DOHH2 (cell line): ENCODE measurements at regions not wholly inside any gene's neighbourhood (a gene's known extent, or its start where the extent isn't known, plus 50 kb on each side); places are given as distances from the start of the nearest gene placed in this dataset.

Experiments used
- H3F3A ChIP-seq: fragments of 200-600 bp; sonication (generic), shearing (Covaris generic); 2 replicates; pipeline ENCODE4 v1.6.0; 2016; ENCODE audit warnings: antibody characterized with exemption, mild to moderate bottlenecking; ENCODE audit not compliant: control insufficient read depth, insufficient read depth
- H3K27ac ChIP-seq: fragments of 200-600 bp; sonication (generic); 2 replicates; pipeline ENCODE4 v1.5.1; 2014; ENCODE audit warnings: low read depth, mild to moderate bottlenecking, low read length, moderate library complexity
- H3K27me3 ChIP-seq: fragments of 200-600 bp; sonication (generic); 2 replicates; pipeline ENCODE4 v1.6.1; 2014; ENCODE audit warnings: mild to moderate bottlenecking, low read length, mixed read lengths; ENCODE audit not compliant: control insufficient read depth
- H3K36me3 ChIP-seq: fragments of 200-600 bp; sonication (generic); 2 replicates; pipeline ENCODE4 v1.6.1; 2014; ENCODE audit warnings: mild to moderate bottlenecking, low read length, moderate library complexity, mixed read lengths; ENCODE audit not compliant: control insufficient read depth
- H3K4me1 ChIP-seq: fragments of 200-600 bp; sonication (generic); 2 replicates; pipeline ENCODE4 v1.6.1; 2014; ENCODE audit warnings: mild to moderate bottlenecking, low read length, mixed read lengths; ENCODE audit not compliant: control insufficient read depth
- H3K4me2 ChIP-seq: fragments of 200-600 bp; sonication (generic); 2 replicates; pipeline ENCODE4 v1.6.0; 2014; ENCODE audit warnings: mild to moderate bottlenecking, low read length, moderate library complexity
- H3K4me3 ChIP-seq: fragments of 200-600 bp; sonication (generic); 2 replicates; pipeline ENCODE4 v1.5.1; 2014; ENCODE audit warnings: mild to moderate bottlenecking, low read length, mixed read lengths
- H3K79me2 ChIP-seq: fragments of 200-600 bp; sonication (generic); 2 replicates; pipeline ENCODE4 v1.6.1; 2014; ENCODE audit warnings: mild to moderate bottlenecking, low read length, mixed read lengths; ENCODE audit not compliant: control insufficient read depth
- H3K9me2 ChIP-seq: fragments of 200-600 bp; sonication (generic); replicated peaks from 2 replicates; pipeline ENCODE4 v1.6.1; 2014; ENCODE audit warnings: mild to moderate bottlenecking, low read length, mixed read lengths; ENCODE audit not compliant: control insufficient read depth
- H3K9me3 ChIP-seq: fragments of 200-600 bp; sonication (generic); 2 replicates; pipeline ENCODE4 v1.6.1; 2014; ENCODE audit warnings: antibody characterized with exemption, low read length, mixed read lengths; ENCODE audit not compliant: control insufficient read depth, insufficient read depth
- H4K20me1 ChIP-seq: fragments of 200-600 bp; sonication (generic); 2 replicates; pipeline ENCODE4 v1.6.0; 2014; ENCODE audit warnings: low read depth, mild to moderate bottlenecking, antibody characterized with exemption, low read length, moderate library complexity; ENCODE audit not compliant: control insufficient read depth, insufficient read depth
- CTCF ChIP-seq: fragments of 200-600 bp; sonication (generic); IDR thresholded peaks from one replicate; pipeline ENCODE4 v1.5.1; 2014; ENCODE audit warnings: antibody characterized with exemption, mild to moderate bottlenecking, low read depth, low read length; ENCODE audit not compliant: poor library complexity, severe bottlenecking
- EZH2phosphoT487 ChIP-seq: fragments of 200-600 bp; sonication (generic); IDR thresholded peaks from 2 replicates; pipeline ENCODE4 v1.6.1; 2017; ENCODE audit warnings: borderline replicate concordance, mild to moderate bottlenecking, antibody characterized with exemption, low read length, moderate library complexity, mixed read lengths

- H3K27ac ChIP-seq = no peak overlapping the region
- peaks cover 6% of the 10 kb centered on the region; the same call in 1 of the 2 replicates for H3K27me3 ChIP-seq
- H3K79me2 ChIP-seq = no peaks in the 10 kb centered on the region
- no peaks in the 10 kb centered on the region for H3K4me1 ChIP-seq
- H3K9me2 ChIP-seq = no peaks in the 10 kb centered on the region
- TF ChIP-seq EZH2phosphoT487 (no peak), CTCF (no peak)
- H4K20me1 ChIP-seq = no peaks in the 10 kb centered on the region
- no peaks in the 10 kb centered on the region for H3F3A ChIP-seq
- no peak overlapping the region for H3K4me3 ChIP-seq
- H3K4me2 ChIP-seq = no peak overlapping the region
- H3K9me3 ChIP-seq = no peaks in the 10 kb centered on the region
- H3K36me3 ChIP-seq = no peaks in the 10 kb centered on the region
These were observed 69.6 kb upstream of the SLC4A4 start for GRCh38 chr4:71269233-71269632.

- H3K27me3 ChIP-seq = peaks cover 6% of the 10 kb centered on the region; the same call in 1 of the 2 replicates
- TF ChIP-seq EZH2phosphoT487 (no peak), CTCF (peak; percentile 54)
- H3K79me2 ChIP-seq = no peaks in the 10 kb centered on the region
- no peaks in the 10 kb centered on the region for H3K4me1 ChIP-seq
- H3K9me3 ChIP-seq = no peaks in the 10 kb centered on the region
- H3K4me3 ChIP-seq = no peak overlapping the region
- H4K20me1 ChIP-seq = no peaks in the 10 kb centered on the region
- no peaks in the 10 kb centered on the region for H3K9me2 ChIP-seq
- no peaks in the 10 kb centered on the region for H3K36me3 ChIP-seq
- no peak overlapping the region for H3K27ac ChIP-seq
- no peaks in the 10 kb centered on the region for H3F3A ChIP-seq
- no peak overlapping the region for H3K4me2 ChIP-seq
These were observed 67.9 kb upstream of the SLC4A4 start for GRCh38 chr4:71270901-71271300.

GRCh38 chr4:71272976-71273375 lies 65.8 kb upstream of the SLC4A4 start:
- H3K27me3 ChIP-seq = peaks cover 6% of the 10 kb centered on the region; the same call in 1 of the 2 replicates
- no peak overlapping the region for H3K4me2 ChIP-seq

More at GRCh38 chr4:71272976-71273375, 65.8 kb upstream of the SLC4A4 start:
- no peaks in the 10 kb centered on the region for H3K9me3 ChIP-seq
- no peak overlapping the region for H3K27ac ChIP-seq
- H3K4me3 ChIP-seq = no peak overlapping the region
- no peaks in the 10 kb centered on the region for H3F3A ChIP-seq
- H3K9me2 ChIP-seq = no peaks in the 10 kb centered on the region
- no peaks in the 10 kb centered on the region for H3K4me1 ChIP-seq
- H3K36me3 ChIP-seq = no peaks in the 10 kb centered on the region
- no peaks in the 10 kb centered on the region for H4K20me1 ChIP-seq
- H3K79me2 ChIP-seq = no peaks in the 10 kb centered on the region
- TF ChIP-seq CTCF = no peak
- TF ChIP-seq EZH2phosphoT487 = no peak
